ENCODE measurements at regions not wholly inside any gene's neighbourhood (a gene's known extent, or its start where the extent isn't known, plus 50 kb on each side); places are given as distances from the start of the nearest gene placed in this dataset.

DNA sequence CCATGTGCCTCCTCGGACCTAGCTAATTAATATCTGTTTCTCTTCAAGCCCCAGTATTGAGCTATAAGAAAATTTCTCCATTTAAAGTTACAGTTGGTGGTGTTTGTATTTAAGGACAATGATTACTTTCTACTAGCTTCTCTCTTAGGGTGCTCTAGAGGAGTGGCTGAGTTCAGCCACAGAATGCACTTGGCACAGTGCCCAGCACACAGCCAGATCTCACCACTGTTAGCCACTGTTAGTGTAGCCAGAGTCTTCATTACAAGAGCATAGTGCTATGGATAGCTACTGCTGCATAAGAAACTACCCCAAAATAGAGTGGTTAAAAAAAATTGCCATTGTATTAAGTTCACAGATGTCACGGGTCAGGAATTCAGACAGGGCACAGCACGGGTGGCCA, 421.3 kb downstream of the BCOR start:
- H3K27me3 ChIP-seq (ENCODE audit: insufficient read depth, low read length, poor library complexity) = no peaks in the 10 kb centered on the region
- H3K56ac ChIP-seq (ENCODE audit: low read length) = no peak overlapping the region
- H3K18ac ChIP-seq (ENCODE audit: low read length) = no peak overlapping the region
- no peak overlapping the region for H2BK5ac ChIP-seq (ENCODE audit: low read length)
- no peak overlapping the region for H3K4ac ChIP-seq (ENCODE audit: low read depth, low read length)
- H3K4me2 ChIP-seq (ENCODE audit: low read length) = no peak overlapping the region
- H3K4me1 ChIP-seq (ENCODE audit: control insufficient read depth, low read depth, low read length) = no peaks in the 10 kb centered on the region
- WGBS (ENCODE audit: extremely low coverage, insufficient coverage, low lambda C conversion rate) = no CpG with 5 or more reads among the region's 3 CpGs
- H4K5ac ChIP-seq (ENCODE audit: low read length) = no peak overlapping the region
- H3K36me3 ChIP-seq (ENCODE audit: control insufficient read depth, insufficient read depth, low read length) = no peaks in the 10 kb centered on the region
- no peak overlapping the region for H3K4me3 ChIP-seq (ENCODE audit: low read length)
- no peak overlapping the region for H3K9ac ChIP-seq (ENCODE audit: low read length)
- H4K8ac ChIP-seq (ENCODE audit: low read depth, low read length) = no peak overlapping the region
- no peaks in the 10 kb centered on the region for H3K79me1 ChIP-seq (ENCODE audit: low read length)
- DNase-seq = no peak
- no peak overlapping the region for H2AK5ac ChIP-seq (ENCODE audit: low read length)
- H3K23ac ChIP-seq (ENCODE audit: low read length) = no peak overlapping the region
- H2BK120ac ChIP-seq (ENCODE audit: low read depth, low read length) = no peak overlapping the region
- no peak overlapping the region for H2BK15ac ChIP-seq (replicated peaks; ENCODE audit: low read depth)
- H3K27ac ChIP-seq (ENCODE audit: low read depth, low read length) = no peak overlapping the region
- H3K79me2 ChIP-seq (ENCODE audit: control insufficient read depth, insufficient read depth, low read length) = no peaks in the 10 kb centered on the region

DNA sequence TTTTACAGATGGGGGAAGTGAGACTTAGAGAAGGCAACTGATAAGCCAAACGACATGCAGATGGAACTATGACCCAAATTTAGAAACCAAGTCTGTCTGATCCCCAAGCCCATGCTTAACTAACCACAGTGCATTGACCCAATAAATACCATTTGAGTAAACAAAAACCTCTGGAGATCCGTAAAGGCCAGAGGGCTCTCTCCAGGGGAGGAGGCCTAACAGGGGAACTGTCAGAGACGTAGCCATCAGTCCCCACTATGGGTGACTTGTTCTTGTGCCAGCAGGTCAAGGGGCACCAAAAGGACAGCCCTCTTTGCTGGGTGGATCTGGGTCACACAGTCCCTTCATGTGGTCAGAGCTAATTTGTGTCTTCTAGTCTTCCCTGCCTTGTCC, 420.2 kb downstream of the BCOR start:
- Histone ChIP-seq H3K23ac (ENCODE audit: low read length) (no peak overlapping the region), H3K27ac (ENCODE audit: low read depth, low read length) (no peak overlapping the region), H2BK15ac (replicated peaks; ENCODE audit: low read depth) (no peak overlapping the region), H3K79me2 (ENCODE audit: control insufficient read depth, insufficient read depth, low read length) (no peaks in the 10 kb centered on the region), H3K36me3 (ENCODE audit: control insufficient read depth, insufficient read depth, low read length) (no peaks in the 10 kb centered on the region), H4K5ac (ENCODE audit: low read length) (no peak overlapping the region), H3K56ac (ENCODE audit: low read length) (no peak overlapping the region), H2BK120ac (ENCODE audit: low read depth, low read length) (no peak overlapping the region), H2AK5ac (ENCODE audit: low read length) (no peak overlapping the region), H3K9ac (ENCODE audit: low read length) (no peak overlapping the region), H3K4me2 (ENCODE audit: low read length) (no peak overlapping the region), H3K27me3 (ENCODE audit: insufficient read depth, low read length, poor library complexity) (no peaks in the 10 kb centered on the region), H3K4ac (ENCODE audit: low read depth, low read length) (no peak overlapping the region), H3K4me3 (ENCODE audit: low read length) (no peak overlapping the region), H2BK5ac (ENCODE audit: low read length) (no peak overlapping the region), H3K18ac (ENCODE audit: low read length) (no peak overlapping the region), H3K79me1 (ENCODE audit: low read length) (no peaks in the 10 kb centered on the region), H4K8ac (ENCODE audit: low read depth, low read length) (no peak overlapping the region), H3K4me1 (ENCODE audit: control insufficient read depth, low read depth, low read length) (no peaks in the 10 kb centered on the region)
- DNase-seq = no peak
- WGBS (ENCODE audit: extremely low coverage, insufficient coverage, low lambda C conversion rate) = no CpG with 5 or more reads among the region's 3 CpGs

DNA sequence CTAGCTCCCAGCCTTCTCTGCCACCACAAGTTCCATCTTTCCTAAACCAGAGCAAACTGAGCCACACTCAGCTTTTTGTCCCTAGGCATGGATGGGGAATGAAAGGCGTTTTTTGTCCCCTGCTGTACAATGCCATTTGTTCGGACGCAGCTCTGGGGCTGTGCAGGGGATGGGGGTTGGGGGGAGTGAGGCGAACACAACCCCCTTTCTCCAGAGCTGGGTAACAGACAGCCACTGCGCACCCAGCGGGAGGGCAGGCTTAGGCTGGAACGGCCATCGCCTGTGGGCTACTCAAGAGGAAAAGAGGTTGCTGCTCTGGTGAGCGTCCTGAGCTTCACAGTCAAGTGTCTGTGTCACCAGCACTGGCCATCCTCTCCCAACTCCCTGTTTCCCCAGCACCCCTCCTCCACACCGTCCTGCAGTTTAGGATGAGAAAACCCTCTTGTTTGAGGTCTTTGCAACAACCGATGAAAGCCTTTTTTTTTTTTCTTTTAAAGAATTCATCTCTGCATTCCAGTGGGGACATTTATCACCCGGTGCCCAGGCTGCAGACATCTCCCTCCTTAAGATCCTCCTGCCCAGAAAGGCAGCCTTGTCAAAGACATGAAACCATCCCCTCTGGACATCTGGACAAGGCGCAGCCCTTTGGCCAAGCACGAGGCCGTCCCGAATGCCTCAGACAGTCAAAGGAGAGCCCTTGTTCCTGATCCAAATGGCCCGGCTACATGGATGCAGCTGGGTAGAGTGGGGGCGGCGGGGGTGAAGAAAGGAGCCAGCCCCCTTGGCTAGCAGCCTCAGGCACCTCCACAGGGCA, 419.6 kb downstream of the BCOR start:
- DNase-seq = no peak
- no peak overlapping the region for H3K23ac ChIP-seq (ENCODE audit: low read length)

DNA sequence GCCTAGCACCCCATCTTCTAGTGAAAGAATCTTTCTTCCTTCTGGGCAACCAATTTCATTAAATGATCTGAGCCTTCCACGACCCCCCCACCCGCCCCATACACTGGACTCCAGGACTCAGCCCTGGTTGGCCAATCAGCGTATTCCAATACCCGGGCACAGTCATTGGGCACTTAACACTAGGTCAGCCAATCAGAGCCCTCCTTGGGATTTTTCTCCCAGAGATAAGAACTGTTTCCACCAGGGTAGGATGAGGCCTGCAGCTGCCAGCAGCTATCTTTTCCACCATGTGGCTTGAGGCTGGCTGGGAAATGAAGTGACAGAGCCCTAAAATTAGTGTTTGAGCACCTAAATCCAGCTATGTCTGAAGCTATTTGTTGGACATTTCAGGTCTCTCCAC, 418.8 kb downstream of the BCOR start:
- Histone ChIP-seq H3K4me1 (ENCODE audit: control insufficient read depth, low read depth, low read length) (no peaks in the 10 kb centered on the region), H3K4me2 (ENCODE audit: low read length) (no peak overlapping the region), H3K18ac (ENCODE audit: low read length) (no peak overlapping the region), H3K79me2 (ENCODE audit: control insufficient read depth, insufficient read depth, low read length) (no peaks in the 10 kb centered on the region), H2BK15ac (replicated peaks; ENCODE audit: low read depth) (no peak overlapping the region), H3K79me1 (ENCODE audit: low read length) (no peaks in the 10 kb centered on the region), H3K4me3 (ENCODE audit: low read length) (no peak overlapping the region), H4K8ac (ENCODE audit: low read depth, low read length) (no peak overlapping the region), H3K56ac (ENCODE audit: low read length) (no peak overlapping the region), H2BK120ac (ENCODE audit: low read depth, low read length) (no peak overlapping the region), H2AK5ac (ENCODE audit: low read length) (no peak overlapping the region), H3K27me3 (ENCODE audit: insufficient read depth, low read length, poor library complexity) (no peaks in the 10 kb centered on the region), H3K27ac (ENCODE audit: low read depth, low read length) (no peak overlapping the region), H3K4ac (ENCODE audit: low read depth, low read length) (no peak overlapping the region), H3K9ac (ENCODE audit: low read length) (no peak overlapping the region), H3K23ac (ENCODE audit: low read length) (no peak overlapping the region), H3K36me3 (ENCODE audit: control insufficient read depth, insufficient read depth, low read length) (no peaks in the 10 kb centered on the region), H2BK5ac (ENCODE audit: low read length) (no peak overlapping the region), H4K5ac (ENCODE audit: low read length) (no peak overlapping the region)
- WGBS (ENCODE audit: extremely low coverage, insufficient coverage, low lambda C conversion rate) = no CpG with 5 or more reads among the region's 4 CpGs
- DNase-seq = no peak

More for the DNA sequence above, 419.6 kb downstream of the BCOR start:
- Histone ChIP-seq H3K79me1 (ENCODE audit: low read length) (no peaks in the 10 kb centered on the region), H2BK5ac (ENCODE audit: low read length) (no peak overlapping the region), H3K27me3 (ENCODE audit: insufficient read depth, low read length, poor library complexity) (no peaks in the 10 kb centered on the region), H3K18ac (ENCODE audit: low read length) (no peak overlapping the region), H4K8ac (ENCODE audit: low read depth, low read length) (no peak overlapping the region), H3K9ac (ENCODE audit: low read length) (no peak overlapping the region), H3K27ac (ENCODE audit: low read depth, low read length) (no peak overlapping the region), H3K56ac (ENCODE audit: low read length) (no peak overlapping the region), H3K4me1 (ENCODE audit: control insufficient read depth, low read depth, low read length) (no peaks in the 10 kb centered on the region), H3K4ac (ENCODE audit: low read depth, low read length) (no peak overlapping the region), H3K4me2 (ENCODE audit: low read length) (no peak overlapping the region), H2BK120ac (ENCODE audit: low read depth, low read length) (no peak overlapping the region), H2AK5ac (ENCODE audit: low read length) (no peak overlapping the region), H2BK15ac (replicated peaks; ENCODE audit: low read depth) (no peak overlapping the region), H3K4me3 (ENCODE audit: low read length) (no peak overlapping the region), H3K79me2 (ENCODE audit: control insufficient read depth, insufficient read depth, low read length) (no peaks in the 10 kb centered on the region), H3K36me3 (ENCODE audit: control insufficient read depth, insufficient read depth, low read length) (no peaks in the 10 kb centered on the region), H4K5ac (ENCODE audit: low read length) (no peak overlapping the region)
- no CpG with 5 or more reads among the region's 19 CpGs for WGBS (ENCODE audit: extremely low coverage, insufficient coverage, low lambda C conversion rate)

DNA sequence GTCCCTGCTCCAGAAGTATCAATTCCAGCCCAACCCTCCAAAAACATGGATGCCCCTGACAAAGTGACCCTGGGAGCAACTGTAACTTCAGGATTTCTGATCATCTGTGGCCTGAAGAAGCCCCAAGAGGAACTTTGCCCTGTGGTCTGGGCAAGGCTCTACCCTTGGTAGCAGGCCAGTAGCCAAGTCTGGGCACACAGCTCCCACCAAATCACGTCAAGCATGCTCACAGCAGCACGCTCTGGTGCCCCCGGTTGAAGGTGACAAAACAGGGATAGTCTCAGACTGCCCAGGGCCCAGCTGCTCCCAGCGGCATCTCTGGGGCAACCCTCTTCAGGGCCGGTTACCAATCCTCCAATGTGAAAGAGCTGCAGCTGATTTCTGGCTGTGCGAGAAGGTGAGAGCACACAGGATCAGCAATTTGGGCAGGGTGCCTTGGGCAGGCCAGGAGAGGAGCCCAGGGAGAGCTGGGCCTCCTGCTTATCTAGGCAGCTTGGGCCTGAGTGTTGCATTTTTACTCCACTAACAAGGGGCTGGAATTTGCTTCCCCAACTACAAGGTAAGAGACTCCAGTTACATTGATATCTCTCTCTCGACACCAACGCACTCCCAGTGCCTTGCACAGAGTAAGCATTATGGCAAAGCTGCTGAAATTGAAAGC, 418.1 kb downstream of the BCOR start:
- Histone ChIP-seq H3K27ac (ENCODE audit: low read depth, low read length) (no peak overlapping the region), H3K79me2 (ENCODE audit: control insufficient read depth, insufficient read depth, low read length) (no peaks in the 10 kb centered on the region), H3K4me1 (ENCODE audit: control insufficient read depth, low read depth, low read length) (no peaks in the 10 kb centered on the region), H2AK5ac (ENCODE audit: low read length) (no peak overlapping the region), H3K36me3 (ENCODE audit: control insufficient read depth, insufficient read depth, low read length) (no peaks in the 10 kb centered on the region), H3K56ac (ENCODE audit: low read length) (no peak overlapping the region), H2BK120ac (ENCODE audit: low read depth, low read length) (no peak overlapping the region), H3K79me1 (ENCODE audit: low read length) (no peaks in the 10 kb centered on the region), H3K27me3 (ENCODE audit: insufficient read depth, low read length, poor library complexity) (no peaks in the 10 kb centered on the region), H3K9ac (ENCODE audit: low read length) (no peak overlapping the region), H3K4me2 (ENCODE audit: low read length) (no peak overlapping the region), H3K4ac (ENCODE audit: low read depth, low read length) (no peak overlapping the region), H2BK5ac (ENCODE audit: low read length) (no peak overlapping the region), H3K23ac (ENCODE audit: low read length) (no peak overlapping the region), H3K4me3 (ENCODE audit: low read length) (no peak overlapping the region), H4K5ac (ENCODE audit: low read length) (no peak overlapping the region), H4K8ac (ENCODE audit: low read depth, low read length) (no peak overlapping the region), H3K18ac (ENCODE audit: low read length) (no peak overlapping the region), H2BK15ac (replicated peaks; ENCODE audit: low read depth) (peak overlapping the region; percentile 12)
- no CpG with 5 or more reads among the region's 8 CpGs for WGBS (ENCODE audit: extremely low coverage, insufficient coverage, low lambda C conversion rate)
- DNase-seq = no peak
